Trophoblast cell (in vitro differentiated cells and primary cell): ENCODE measurements at regions not wholly inside any gene's neighbourhood (a gene's known extent, or its start where the extent isn't known, plus 50 kb on each side); places are given as distances from the start of the nearest gene placed in this dataset.

Experiments used
- DNase-seq, 2 donors: peaks; one replicate each; pipeline ENCODE4 v3.0.0-alpha.2; 2016
- H2AFZ ChIP-seq: 2 replicates; pipeline ENCODE4 v1.6.1; 2013; ENCODE audit warnings: low read length, moderate library complexity, mild to moderate bottlenecking; ENCODE audit not compliant: insufficient read depth, poor library complexity
- H2AK5ac ChIP-seq: 2 replicates; pipeline ENCODE4 v1.6.1; 2013; ENCODE audit warnings: mild to moderate bottlenecking, low read length
- H2BK120ac ChIP-seq: 2 replicates; pipeline ENCODE4 v1.6.1; 2013; ENCODE audit warnings: low read length, mild to moderate bottlenecking, moderate library complexity; ENCODE audit not compliant: insufficient read depth, poor library complexity
- H2BK12ac ChIP-seq: 2 replicates; pipeline ENCODE4 v1.6.1; 2013; ENCODE audit warnings: mild to moderate bottlenecking, low read length, moderate library complexity
- H2BK5ac ChIP-seq: 2 replicates; pipeline ENCODE4 v1.6.1; 2013; ENCODE audit warnings: low read length, low read depth, moderate library complexity, mild to moderate bottlenecking; ENCODE audit not compliant: poor library complexity
- H3K14ac ChIP-seq: 2 replicates; pipeline ENCODE4 v1.6.1; 2013; ENCODE audit warnings: mild to moderate bottlenecking, low read length
- H3K18ac ChIP-seq: 2 replicates; pipeline ENCODE4 v1.6.1; 2013; ENCODE audit warnings: mild to moderate bottlenecking, low read length
- H3K23ac ChIP-seq: 2 replicates; pipeline ENCODE4 v1.6.1; 2013; ENCODE audit warnings: low read length
- H3K27ac ChIP-seq: 2 replicates; pipeline ENCODE4 v1.5.1; 2013; ENCODE audit warnings: low read depth, mild to moderate bottlenecking, inconsistent platforms, low read length, moderate library complexity
- H3K27me3 ChIP-seq: 2 replicates; pipeline ENCODE4 v1.6.1; 2013; ENCODE audit warnings: inconsistent platforms, mild to moderate bottlenecking, low read length, moderate library complexity; ENCODE audit not compliant: insufficient read depth
- H3K36me3 ChIP-seq, 2 experiments: 1 replicate in 1 of 2; 2 replicates in 1 of 2; pipeline ENCODE4 v1.6.1; 2013; ENCODE audit warnings: low read length in 2 of 2, mild to moderate bottlenecking in 2 of 2, moderate library complexity in 1 of 2; ENCODE audit not compliant: insufficient read depth in 2 of 2, control insufficient read depth in 1 of 2
- H3K4ac ChIP-seq: 2 replicates; pipeline ENCODE4 v1.6.1; 2013; ENCODE audit warnings: low read depth, mild to moderate bottlenecking, low read length, moderate library complexity
- H3K4me1 ChIP-seq, 2 experiments: 1 replicate in 1 of 2; 2 replicates in 1 of 2; pipeline ENCODE4 v1.6.1; 2013; ENCODE audit warnings: low read length in 2 of 2, mild to moderate bottlenecking in 2 of 2, moderate library complexity in 1 of 2; ENCODE audit not compliant: insufficient read depth in 2 of 2, control insufficient read depth in 1 of 2
- H3K4me2 ChIP-seq: 2 replicates; pipeline ENCODE4 v1.6.1; 2013; ENCODE audit warnings: inconsistent platforms, mild to moderate bottlenecking, low read length, moderate library complexity
- H3K4me3 ChIP-seq: 2 replicates; pipeline ENCODE4 v1.5.1; 2013; ENCODE audit warnings: mild to moderate bottlenecking, low read depth, low read length, inconsistent platforms
- H3K79me1 ChIP-seq: one replicate; pipeline ENCODE4 v1.6.1; 2013; ENCODE audit warnings: low read length
- H3K79me2 ChIP-seq: 2 replicates; pipeline ENCODE4 v1.6.1; 2013; ENCODE audit warnings: low read length, mild to moderate bottlenecking; ENCODE audit not compliant: control insufficient read depth, insufficient read depth, poor library complexity
- H3K9ac ChIP-seq: 2 replicates; pipeline ENCODE4 v1.6.1; 2013; ENCODE audit warnings: mild to moderate bottlenecking, low read length
- H3K9me3 ChIP-seq: 2 replicates; pipeline ENCODE4 v1.6.1; 2013; ENCODE audit warnings: low read depth, mild to moderate bottlenecking, control low read depth, inconsistent platforms, low read length; ENCODE audit not compliant: insufficient read depth
- H4K12ac ChIP-seq: 2 replicates; pipeline ENCODE4 v1.6.1; 2013; ENCODE audit warnings: low read depth, mild to moderate bottlenecking, low read length, moderate library complexity
- H4K8ac ChIP-seq: 2 replicates; pipeline ENCODE4 v1.6.1; 2013; ENCODE audit warnings: low read depth, mild to moderate bottlenecking, low read length, moderate library complexity
- H4K91ac ChIP-seq: one replicate; pipeline ENCODE4 v1.6.1; 2013; ENCODE audit warnings: low read depth, mild to moderate bottlenecking, low read length, moderate library complexity
- WGBS: extraction: QIAGEN DNeasy Blood & Tissue Kit; methylation state at CpG from one replicate; pipeline ENCODE4 v1.1.7; 2013; ENCODE audit warnings: missing lambda C conversion rate; ENCODE audit not compliant: insufficient read length, insufficient coverage; ENCODE audit errors: extremely low coverage; 5-methylcytosine and 5-hydroxymethylcytosine counted together

DNA sequence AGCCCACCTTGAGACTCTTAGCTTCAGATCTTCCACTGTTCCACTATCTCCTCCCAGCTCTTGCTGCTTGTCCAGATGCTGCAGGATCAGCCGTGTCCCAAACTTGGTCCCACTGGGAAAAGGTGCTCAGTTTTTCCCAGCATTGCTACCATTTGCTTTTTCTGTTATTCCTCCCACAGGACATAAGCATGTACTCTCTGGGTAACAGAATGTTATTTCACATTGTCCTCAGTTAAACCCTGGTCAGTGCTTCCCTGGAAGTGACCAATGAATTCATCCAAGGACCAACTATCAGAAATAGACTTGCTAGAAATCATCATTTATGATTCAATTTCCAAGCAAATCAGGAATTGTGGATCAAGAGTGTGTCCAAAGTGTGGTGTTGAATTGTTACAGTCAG lies 179.2 kb upstream of the ZNF32 start:
- DNase-seq, result no peak
- no peak overlapping the region for H2AFZ ChIP-seq
- no peak overlapping the region for H3K4me3 ChIP-seq
- no peaks in the 10 kb centered on the region for H3K79me1 ChIP-seq
- H3K23ac ChIP-seq, result no peak overlapping the region
- H3K27ac ChIP-seq, result no peak overlapping the region
- peaks cover 2% of the 10 kb centered on the region for H3K79me2 ChIP-seq
- H3K4me1 ChIP-seq, result no peaks in the 10 kb centered on the region
- H3K4ac ChIP-seq, result no peak overlapping the region
- H3K9ac ChIP-seq, result no peak overlapping the region
- no peak overlapping the region for H2BK120ac ChIP-seq
- H3K27me3 ChIP-seq, result no peaks in the 10 kb centered on the region
- WGBS, result no CpG with 5 or more reads among the region's 1 CpG
- H2BK12ac ChIP-seq, result no peak overlapping the region
- H4K91ac ChIP-seq, result no peak overlapping the region
- no peaks in the 10 kb centered on the region for H3K36me3 ChIP-seq
- H3K18ac ChIP-seq, result no peak overlapping the region
- no peak overlapping the region for H4K8ac ChIP-seq
- no peak overlapping the region for H3K4me2 ChIP-seq
- H4K12ac ChIP-seq, result no peak overlapping the region
- no peaks in the 10 kb centered on the region for H3K9me3 ChIP-seq
- no peak overlapping the region for H2AK5ac ChIP-seq
- H2BK5ac ChIP-seq, result no peak overlapping the region
- no peak overlapping the region for H3K14ac ChIP-seq

DNA sequence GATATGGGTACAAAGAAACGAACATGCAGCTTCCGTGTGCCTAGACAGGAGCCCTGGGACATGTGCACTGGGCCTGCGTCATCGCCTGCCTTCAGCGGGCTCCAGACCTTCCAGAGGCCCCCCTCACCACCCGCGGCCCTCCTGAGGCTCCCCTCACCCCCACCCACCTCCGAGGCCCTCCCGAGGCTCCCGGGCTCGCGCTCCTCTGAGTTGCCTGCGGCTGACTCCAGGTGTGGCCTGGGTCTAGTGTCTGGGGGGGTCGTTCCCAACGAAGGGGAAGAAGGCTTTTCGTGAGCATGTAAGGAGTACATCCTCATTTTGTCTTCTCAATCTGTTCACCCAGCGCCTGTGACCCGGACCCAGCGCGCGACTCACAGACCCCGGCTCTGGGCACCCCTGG lies 177.3 kb upstream of the ZNF32 start:
- no peak overlapping the region for H4K8ac ChIP-seq
- H3K27ac ChIP-seq, result no peak overlapping the region
- H3K18ac ChIP-seq, result no peak overlapping the region
- no peak overlapping the region for H2BK120ac ChIP-seq
- no peak overlapping the region for H2BK5ac ChIP-seq
- no peak overlapping the region for H2AFZ ChIP-seq
- no peaks in the 10 kb centered on the region for H3K36me3 ChIP-seq
- no peak overlapping the region for H4K12ac ChIP-seq
- no peaks in the 10 kb centered on the region for H3K27me3 ChIP-seq
- H2BK12ac ChIP-seq, result no peak overlapping the region
- H4K91ac ChIP-seq, result peak overlapping the region; percentile 26
- WGBS, result no CpG with 5 or more reads among the region's 22 CpGs
- H2AK5ac ChIP-seq, result no peak overlapping the region
- no peaks in the 10 kb centered on the region for H3K4me1 ChIP-seq
- H3K4ac ChIP-seq, result no peak overlapping the region
- H3K79me1 ChIP-seq, result peaks cover 3% of the 10 kb centered on the region
- no peak overlapping the region for H3K14ac ChIP-seq
- H3K4me3 ChIP-seq, result no peak overlapping the region
- no peak for DNase-seq
- no peaks in the 10 kb centered on the region for H3K9me3 ChIP-seq
- H3K23ac ChIP-seq, result no peak overlapping the region
- no peak overlapping the region for H3K4me2 ChIP-seq
- no peak overlapping the region for H3K9ac ChIP-seq
- H3K79me2 ChIP-seq, result peaks cover 2% of the 10 kb centered on the region

DNA sequence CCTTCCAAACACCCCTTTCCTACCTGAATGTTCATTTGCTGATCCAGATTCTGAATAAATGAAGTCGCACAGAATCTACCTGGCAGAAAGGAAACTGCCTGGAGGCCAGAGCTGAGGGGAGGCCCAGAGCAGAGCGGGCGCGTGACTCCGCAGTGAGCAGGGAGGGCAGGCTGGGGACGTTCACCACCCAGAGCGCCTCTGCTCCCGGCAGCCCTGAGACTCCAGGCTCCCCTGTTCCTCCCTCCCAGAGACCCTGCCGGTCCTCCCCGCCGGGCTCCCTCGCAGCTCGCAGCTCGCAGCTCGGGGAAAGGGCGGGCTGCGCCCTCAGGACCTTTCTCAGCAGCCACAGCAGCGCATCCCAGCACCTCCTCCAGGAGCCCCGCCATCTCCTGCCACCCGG lies 176.7 kb upstream of the ZNF32 start:
- no peak overlapping the region for H3K23ac ChIP-seq
- H3K27me3 ChIP-seq, result no peaks in the 10 kb centered on the region
- no peaks in the 10 kb centered on the region for H3K4me1 ChIP-seq
- no peak overlapping the region for H3K27ac ChIP-seq
- H3K4me3 ChIP-seq, result no peak overlapping the region
- WGBS, result no CpG with 5 or more reads among the region's 20 CpGs
- peak overlapping the region; percentile 24 for H2BK5ac ChIP-seq
- no peak overlapping the region for H3K4me2 ChIP-seq
- no peak overlapping the region for H3K9ac ChIP-seq
- H3K79me2 ChIP-seq, result peaks cover 2% of the 10 kb centered on the region
- no peak overlapping the region for H2AFZ ChIP-seq
- H2BK120ac ChIP-seq, result peak overlapping the region; percentile 43
- no peak overlapping the region for H4K8ac ChIP-seq
- no peaks in the 10 kb centered on the region for H3K9me3 ChIP-seq
- no peak for DNase-seq
- peak overlapping the region; percentile 79 for H3K18ac ChIP-seq
- H2AK5ac ChIP-seq, result peak overlapping the region; percentile 79
- H3K14ac ChIP-seq, result peak overlapping the region; percentile 60
- H2BK12ac ChIP-seq, result peak overlapping the region; percentile 80
- peak overlapping the region; percentile 36 for H4K12ac ChIP-seq
- H4K91ac ChIP-seq, result peak overlapping the region; percentile 26
- peaks cover 5% of the 10 kb centered on the region for H3K79me1 ChIP-seq
- no peaks in the 10 kb centered on the region for H3K36me3 ChIP-seq
- H3K4ac ChIP-seq, result no peak overlapping the region

- Histone ChIP-seq H3K36me3 (no peaks in the 10 kb centered on the region), H2BK120ac (no peak overlapping the region), H2BK5ac (no peak overlapping the region)
Observed at GRCh38 chr10:43824934-43825333, 176.3 kb upstream of the ZNF32 start.

More at GRCh38 chr10:43824934-43825333, 176.3 kb upstream of the ZNF32 start:
- DNase-seq, result no peak
- Histone ChIP-seq H3K27me3 (no peaks in the 10 kb centered on the region), H4K91ac (peak overlapping the region; percentile 70), H3K14ac (no peak overlapping the region), H3K79me2 (peaks cover 2% of the 10 kb centered on the region), H3K4ac (no peak overlapping the region), H3K27ac (no peak overlapping the region), H4K8ac (no peak overlapping the region), H2BK12ac (peak overlapping the region; percentile 61), H2AK5ac (no peak overlapping the region), H3K4me2 (no peak overlapping the region), H2AFZ (no peak overlapping the region), H3K79me1 (peaks cover 5% of the 10 kb centered on the region), H3K4me1 (no peaks in the 10 kb centered on the region), H3K4me3 (no peak overlapping the region), H4K12ac (no peak overlapping the region), H3K18ac (no peak overlapping the region), H3K9me3 (no peaks in the 10 kb centered on the region), H3K9ac (no peak overlapping the region), H3K23ac (no peak overlapping the region)
- no CpG with 5 or more reads among the region's 7 CpGs for WGBS
